ENCODE measurements at regions not wholly inside any gene's neighbourhood (a gene's known extent, or its start where the extent isn't known, plus 50 kb on each side); places are given as distances from the start of the nearest gene placed in this dataset.

- no peak for ATAC-seq
- Histone ChIP-seq H3K9me3 (ENCODE audit: control insufficient read depth, insufficient read depth, low read depth, low read length) (no peaks in the 10 kb centered on the region), H3K27ac (ENCODE audit: low read length) (no peak overlapping the region), H3K27me3 (ENCODE audit: control insufficient read depth, insufficient read depth, low read length) (no peaks in the 10 kb centered on the region), H3K4me1 (ENCODE audit: control insufficient read depth, insufficient read depth, low read length) (no peaks in the 10 kb centered on the region), H3K4me3 (ENCODE audit: low read depth in 2 of 2, low read length in 2 of 2) (no peak overlapping the region), H3K36me3 (ENCODE audit: control insufficient read depth, insufficient read depth, low read length) (no peaks in the 10 kb centered on the region)
- no peak for DNase-seq (ENCODE audit: low read depth, low spot score)
- ChIA-PET CTCF (no interaction called here), POLR2A (no interaction called here)
- in situ Hi-C loops (cut with HindIII; ENCODE audit: low pct_unique_long_range_greater_than_20kb, low sequenced_read_pairs): no loop called here
- no peak for TF ChIP-seq POLR2AphosphoS5 (IDR thresholded peaks at IDR 0.05; ENCODE audit: low read depth, low read length)
- no peak for TF ChIP-seq CTCF (IDR thresholded peaks at IDR 0.05)
- no peak for TF ChIP-seq REST (IDR thresholded peaks at IDR 0.05; ENCODE audit: insufficient read depth in 1 of 2, low read depth in 2 of 2, low read length in 1 of 2)
- no peak for TF ChIP-seq TCF7L2 (IDR thresholded peaks at IDR 0.05; ENCODE audit: low read depth, low read length)
- no peak for TF ChIP-seq SIN3A (IDR thresholded peaks at IDR 0.05; ENCODE audit: borderline replicate concordance, insufficient read depth, low read depth, low read length)
- intact Hi-C loops (cut with micrococcal nuclease; ENCODE audit: unreplicated experiment): no loop called here
- no TSS peak for BruUV-seq (replicated peaks)
These were observed 97.1 kb upstream of the HS3ST3A1 start for GRCh38 chr17:13698832-13699231.

- intact Hi-C loops (cut with micrococcal nuclease; ENCODE audit: unreplicated experiment): no loop called here
- no peaks in the 10 kb centered on the region for H3K27me3 ChIP-seq (ENCODE audit: control insufficient read depth, insufficient read depth, low read length)
- ChIA-PET POLR2A (no interaction called here), CTCF (no interaction called here)
- TF ChIP-seq SIN3A (IDR thresholded peaks at IDR 0.05; ENCODE audit: borderline replicate concordance, insufficient read depth, low read depth, low read length): no peak
- TF ChIP-seq CTCF (IDR thresholded peaks at IDR 0.05): no peak
- no peak for TF ChIP-seq REST (IDR thresholded peaks at IDR 0.05; ENCODE audit: insufficient read depth in 1 of 2, low read depth in 2 of 2, low read length in 1 of 2)
- no peak for TF ChIP-seq TCF7L2 (IDR thresholded peaks at IDR 0.05; ENCODE audit: low read depth, low read length)
- no peak for TF ChIP-seq POLR2AphosphoS5 (IDR thresholded peaks at IDR 0.05; ENCODE audit: low read depth, low read length)
- H3K27ac ChIP-seq (ENCODE audit: low read length): no peak overlapping the region
- ATAC-seq: no peak
- DNase-seq (ENCODE audit: low read depth, low spot score): no peak
- BruUV-seq (replicated peaks): no TSS peak
- no peaks in the 10 kb centered on the region for H3K36me3 ChIP-seq (ENCODE audit: control insufficient read depth, insufficient read depth, low read length)
- in situ Hi-C loops (cut with HindIII; ENCODE audit: low pct_unique_long_range_greater_than_20kb, low sequenced_read_pairs): no loop called here
- H3K4me1 ChIP-seq (ENCODE audit: control insufficient read depth, insufficient read depth, low read length): no peaks in the 10 kb centered on the region
- no peak overlapping the region for H3K4me3 ChIP-seq (ENCODE audit: low read depth in 2 of 2, low read length in 2 of 2)
- no peaks in the 10 kb centered on the region for H3K9me3 ChIP-seq (ENCODE audit: control insufficient read depth, insufficient read depth, low read depth, low read length)
These were observed 97.5 kb upstream of the HS3ST3A1 start for GRCh38 chr17:13699261-13699660.
